RPMI8226 (cell line): ENCODE measurements at regions not wholly inside any gene's neighbourhood (a gene's known extent, or its start where the extent isn't known, plus 50 kb on each side); places are given as distances from the start of the nearest gene placed in this dataset.
"Not testable (repeated sequence)": the region's sequence is repeated elsewhere in the genome, so short reads cannot be mapped to it uniquely, and the experiment has no call there.

Source experiments
- DNase-seq: peaks from one replicate; pipeline ENCODE4 v3.0.0-alpha.2; 2015

GRCh38 chr11:19625438-19625837, 87.2 kb upstream of the NAV2 start:
- DNase-seq = no peak

- DNase-seq = no peak
Observed at GRCh38 chr11:19617696-19618523, 94.7 kb upstream of the NAV2 start.

GRCh38 chr11:19615341-19616183, 97.1 kb upstream of the NAV2 start:
- no peak for DNase-seq

- DNase-seq = no peak
Observed at GRCh38 chr11:19614370-19614940, 98.2 kb upstream of the NAV2 start.

GRCh38 chr11:19612025-19612424, 100.6 kb upstream of the NAV2 start:
- not testable (repeated sequence) for DNase-seq

GRCh38 chr11:19607656-19608360, 104.8 kb upstream of the NAV2 start:
- no peak for DNase-seq

GRCh38 chr11:19606856-19607655, 105.6 kb upstream of the NAV2 start:
- DNase-seq = no peak

- no peak for DNase-seq
Observed at GRCh38 chr11:19605520-19606371, 106.9 kb upstream of the NAV2 start.

- DNase-seq = no peak
Observed at GRCh38 chr11:19604679-19605375, 107.8 kb upstream of the NAV2 start.

GRCh38 chr11:19603771-19604170, 108.9 kb upstream of the NAV2 start:
- no peak for DNase-seq

GRCh38 chr11:19602891-19603290, 109.7 kb upstream of the NAV2 start:
- no peak for DNase-seq

- no peak for DNase-seq
Observed at GRCh38 chr11:19602406-19602805, 110.2 kb upstream of the NAV2 start.

- DNase-seq = no peak
Observed at GRCh38 chr11:19601235-19601634, 111.4 kb upstream of the NAV2 start.

- no peak for DNase-seq
Observed at GRCh38 chr11:19599681-19600080, 113.0 kb upstream of the NAV2 start.

- no peak for DNase-seq
Observed at GRCh38 chr11:19598876-19599486, 113.7 kb upstream of the NAV2 start.

- no peak for DNase-seq
Observed at GRCh38 chr11:19598456-19598855, 114.2 kb upstream of the NAV2 start.

- DNase-seq = no peak
Observed at GRCh38 chr11:19597876-19598275, 114.8 kb upstream of the NAV2 start.

GRCh38 chr11:19597206-19597605, 115.4 kb upstream of the NAV2 start:
- DNase-seq = no peak

- DNase-seq = no peak
Observed at GRCh38 chr11:19595840-19596751, 116.5 kb upstream of the NAV2 start.
